ENCODE measurements at regions not wholly inside any gene's neighbourhood (a gene's known extent, or its start where the extent isn't known, plus 50 kb on each side); places are given as distances from the start of the nearest gene placed in this dataset.

DNA sequence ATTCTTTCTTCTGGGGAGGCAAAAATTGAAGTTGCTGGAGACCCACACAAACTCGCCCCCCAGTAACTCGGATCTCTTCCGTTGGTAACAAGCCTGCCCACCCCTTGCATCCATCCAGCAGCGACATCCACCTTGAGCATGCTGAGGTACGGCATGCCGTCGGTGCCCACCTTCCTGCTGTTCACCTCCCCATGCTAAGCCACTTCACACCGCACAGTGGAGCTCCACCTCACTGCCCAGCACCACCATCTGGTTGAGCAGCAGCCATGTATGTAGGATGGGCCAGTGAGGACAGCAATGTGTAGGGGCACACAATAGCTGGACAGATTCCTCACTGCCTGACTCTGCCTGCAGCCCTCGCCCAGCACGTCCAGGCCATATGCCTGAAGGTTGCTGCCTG, 138.1 kb upstream of the ZNF92 start:
- 68 to 73% methylated on average over 5 to 6 of the region's 10 CpGs for WGBS, 2 donors (ENCODE audit: low coverage in 1 of 2)
- TF ChIP-seq EP300 (IDR thresholded peaks at IDR 0.05) (no peak), POLR2AphosphoS5 (IDR thresholded peaks at IDR 0.05) (no peak), POLR2A (IDR thresholded peaks at IDR 0.05) (no peak)
- TF ChIP-seq, protein P1, sequence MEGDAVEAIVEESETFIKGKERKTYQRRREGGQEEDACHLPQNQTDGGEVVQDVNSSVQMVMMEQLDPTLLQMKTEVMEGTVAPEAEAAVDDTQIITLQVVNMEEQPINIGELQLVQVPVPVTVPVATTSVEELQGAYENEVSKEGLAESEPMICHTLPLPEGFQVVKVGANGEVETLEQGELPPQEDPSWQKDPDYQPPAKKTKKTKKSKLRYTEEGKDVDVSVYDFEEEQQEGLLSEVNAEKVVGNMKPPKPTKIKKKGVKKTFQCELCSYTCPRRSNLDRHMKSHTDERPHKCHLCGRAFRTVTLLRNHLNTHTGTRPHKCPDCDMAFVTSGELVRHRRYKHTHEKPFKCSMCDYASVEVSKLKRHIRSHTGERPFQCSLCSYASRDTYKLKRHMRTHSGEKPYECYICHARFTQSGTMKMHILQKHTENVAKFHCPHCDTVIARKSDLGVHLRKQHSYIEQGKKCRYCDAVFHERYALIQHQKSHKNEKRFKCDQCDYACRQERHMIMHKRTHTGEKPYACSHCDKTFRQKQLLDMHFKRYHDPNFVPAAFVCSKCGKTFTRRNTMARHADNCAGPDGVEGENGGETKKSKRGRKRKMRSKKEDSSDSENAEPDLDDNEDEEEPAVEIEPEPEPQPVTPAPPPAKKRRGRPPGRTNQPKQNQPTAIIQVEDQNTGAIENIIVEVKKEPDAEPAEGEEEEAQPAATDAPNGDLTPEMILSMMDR (IDR thresholded peaks at IDR 0.05): no peak
- Histone ChIP-seq H3K36me3 (no peaks in the 10 kb centered on the region), H3K27ac (no peak overlapping the region), H3K4me3 (no peak overlapping the region), H3K27me3 (peaks cover 32% of the 10 kb centered on the region), H3K4me1 (peaks cover 0 to 10% (median 3%) of the 10 kb centered on the region in 3 donors), H3K9me3 (no peaks in the 10 kb centered on the region)
- no peak for ATAC-seq

DNA sequence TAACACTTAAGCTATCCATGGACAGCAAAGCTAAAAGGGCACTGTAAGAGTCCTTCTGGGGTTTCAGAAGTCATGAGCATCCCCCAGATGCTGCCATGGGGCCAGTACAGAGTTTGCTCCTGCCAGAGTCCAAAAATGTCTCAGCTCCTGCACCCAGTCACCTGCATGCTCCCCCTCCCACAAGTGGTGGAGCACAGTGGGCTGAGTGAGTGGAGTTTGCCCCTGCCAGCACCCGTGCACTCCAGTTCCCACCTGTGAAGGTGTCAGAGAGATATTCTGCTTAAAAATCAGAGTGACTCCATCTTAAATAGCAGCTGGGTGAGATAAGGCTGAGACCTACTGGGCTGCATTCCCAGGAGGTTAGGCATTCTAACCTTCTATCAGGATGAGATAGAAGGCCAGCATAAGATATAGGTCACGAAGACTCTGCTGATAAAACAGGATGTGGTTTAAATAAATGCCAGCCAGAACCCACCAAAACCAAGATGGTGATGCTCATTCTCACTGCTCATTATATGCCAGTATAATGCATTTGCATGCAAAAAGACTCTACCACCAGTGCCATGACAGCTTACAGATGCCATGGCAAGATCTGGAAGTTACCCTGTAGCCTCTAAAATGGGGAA, 140.1 kb upstream of the ZNF92 start:
- no peak overlapping the region for H3K4me3 ChIP-seq
- no peaks in the 10 kb centered on the region for H3K4me1 ChIP-seq
- no peaks in the 10 kb centered on the region for H3K36me3 ChIP-seq
- no peak for ATAC-seq
- TF ChIP-seq POLR2AphosphoS5 (IDR thresholded peaks at IDR 0.05): no peak
- TF ChIP-seq POLR2A (IDR thresholded peaks at IDR 0.05): no peak
- TF ChIP-seq, protein P1 (IDR thresholded peaks at IDR 0.05): no peak
- TF ChIP-seq EP300 (IDR thresholded peaks at IDR 0.05): no peak
- H3K27me3 ChIP-seq: peaks cover 12% of the 10 kb centered on the region
- H3K9me3 ChIP-seq: no peaks in the 10 kb centered on the region
- no peak overlapping the region for H3K27ac ChIP-seq
- WGBS, 2 donors (ENCODE audit: low coverage in 1 of 2): 0 to 60% methylated on average over 1 of the region's 2 CpGs

DNA sequence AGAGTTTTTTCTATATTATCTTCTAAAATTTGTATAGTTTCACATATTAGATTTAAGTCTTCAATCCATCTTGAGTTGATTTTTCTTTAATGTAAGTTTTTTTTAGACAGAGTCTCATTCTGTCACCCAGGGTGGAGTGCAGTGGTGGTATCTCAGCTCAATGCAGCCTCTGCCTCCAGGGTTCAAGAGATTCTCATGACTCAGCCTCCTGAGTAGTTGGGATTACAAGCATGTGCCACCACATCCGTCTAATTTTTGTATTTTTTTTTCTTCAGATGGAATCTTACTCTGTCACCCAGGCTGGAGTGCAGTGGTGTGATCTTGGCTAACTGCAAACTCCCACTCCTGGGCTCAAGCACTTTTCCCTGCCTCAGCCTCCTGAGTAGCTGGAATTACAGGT, 143.4 kb upstream of the ZNF92 start:
- no peaks in the 10 kb centered on the region for H3K4me1 ChIP-seq
- TF ChIP-seq, protein P1 (IDR thresholded peaks at IDR 0.05): no peak
- no peak for TF ChIP-seq EP300 (IDR thresholded peaks at IDR 0.05)
- ATAC-seq: no peak
- no peaks in the 10 kb centered on the region for H3K27me3 ChIP-seq
- no peaks in the 10 kb centered on the region for H3K9me3 ChIP-seq
- no peaks in the 10 kb centered on the region for H3K36me3 ChIP-seq
- no peak overlapping the region for H3K4me3 ChIP-seq
- no peak overlapping the region for H3K27ac ChIP-seq
- WGBS, 2 donors (ENCODE audit: low coverage in 1 of 2): 82% methylated on average over 1 of the region's 1 CpG; no CpG with 5 or more reads in 1 of the 2 donors

DNA sequence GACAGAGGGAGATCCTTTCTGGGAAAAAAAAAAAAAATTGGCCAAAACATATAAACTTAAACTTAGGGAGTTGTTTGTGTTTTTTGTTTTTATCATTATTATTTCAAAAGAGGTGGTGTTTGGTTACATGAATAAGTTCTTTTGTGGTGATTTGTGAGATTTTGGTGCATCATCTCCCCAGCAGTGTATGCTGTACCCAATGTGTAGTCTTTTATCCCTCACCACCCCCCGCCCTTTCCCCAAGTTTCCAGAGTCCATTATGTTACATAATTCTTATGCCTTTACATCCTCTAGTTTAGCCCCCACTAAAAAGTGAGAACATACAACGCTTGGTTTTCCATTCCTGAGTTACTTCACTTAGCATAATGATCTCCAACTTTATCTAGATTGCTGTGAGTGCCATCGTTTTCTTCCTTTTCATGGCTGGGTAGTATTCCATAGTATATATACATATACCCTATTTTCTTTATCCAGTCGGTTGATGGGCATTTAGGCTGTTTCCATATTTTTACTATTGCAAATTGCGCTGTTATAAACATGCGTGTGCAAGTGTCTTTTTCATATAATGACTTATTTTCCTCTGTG, 148.1 kb upstream of the ZNF92 start:
- Histone ChIP-seq H3K4me1 (no peaks in the 10 kb centered on the region), H3K4me3 (no peak overlapping the region), H3K9me3 (no peaks in the 10 kb centered on the region), H3K36me3 (no peaks in the 10 kb centered on the region), H3K27me3 (no peaks in the 10 kb centered on the region), H3K27ac (no peak overlapping the region)
- 90 to 97% methylated on average over 5 to 6 of the region's 6 CpGs for WGBS, 2 donors (ENCODE audit: low coverage in 1 of 2)
- ATAC-seq: no peak
- TF ChIP-seq, protein P1 (IDR thresholded peaks at IDR 0.05): no peak
- TF ChIP-seq POLR2A (IDR thresholded peaks at IDR 0.05) (no peak), POLR2AphosphoS5 (IDR thresholded peaks at IDR 0.05) (no peak), EP300 (IDR thresholded peaks at IDR 0.05) (no peak)

DNA sequence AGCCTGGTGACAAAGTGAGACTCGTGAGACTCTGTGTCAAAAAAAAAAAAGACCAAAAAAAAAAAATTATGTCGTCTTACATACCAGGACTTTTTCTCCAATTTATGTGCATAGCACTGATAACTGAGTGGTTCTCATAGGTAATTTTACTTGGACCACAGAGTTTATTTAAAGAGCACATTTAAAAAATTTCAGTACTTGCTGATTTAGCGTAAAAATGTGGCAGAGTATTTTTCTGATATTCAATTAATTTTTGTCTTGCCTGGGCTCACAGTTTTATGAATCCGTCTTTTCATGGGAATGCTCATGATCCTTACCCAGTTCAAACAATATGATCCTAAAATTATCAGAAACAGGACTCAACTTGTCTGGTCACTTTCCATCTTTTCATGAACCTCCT, 151.0 kb upstream of the ZNF92 start:
- no peaks in the 10 kb centered on the region for H3K9me3 ChIP-seq
- 77 to 100% methylated on average over 4 of the region's 4 CpGs for WGBS, 2 donors (ENCODE audit: low coverage in 1 of 2)

More for the DNA sequence above, 151.0 kb upstream of the ZNF92 start:
- no peak overlapping the region for H3K27ac ChIP-seq
- no peak for ATAC-seq
- TF ChIP-seq EP300 (IDR thresholded peaks at IDR 0.05) (no peak), POLR2A (IDR thresholded peaks at IDR 0.05) (no peak), POLR2AphosphoS5 (IDR thresholded peaks at IDR 0.05) (no peak)
- TF ChIP-seq, protein P1 (IDR thresholded peaks at IDR 0.05): no peak
- no peak overlapping the region for H3K4me3 ChIP-seq
- no peaks in the 10 kb centered on the region for H3K36me3 ChIP-seq
- H3K27me3 ChIP-seq: no peaks in the 10 kb centered on the region
- no peaks in the 10 kb centered on the region for H3K4me1 ChIP-seq

Data from gastroesophageal sphincter (tissue), 4 donors.